ENCODE measurements at regions not wholly inside any gene's neighbourhood (a gene's known extent, or its start where the extent isn't known, plus 50 kb on each side); places are given as distances from the start of the nearest gene placed in this dataset.

GRCh38 chr13:39985071-39985470 lies 329.6 kb downstream of the COG6 start:
- intact Hi-C loops (cut with micrococcal nuclease): no loop called here
- no peak for ATAC-seq
- CTCF ChIA-PET: no interaction called here
- no peaks in the 10 kb centered on the region for H3K9me3 ChIP-seq (ENCODE audit: control insufficient read depth in 2 of 3, low read length in 3 of 3)
- H3K27me3 ChIP-seq (ENCODE audit: control insufficient read depth in 2 of 2, insufficient read depth in 2 of 2, low read length in 2 of 2): no peaks in the 10 kb centered on the region
- H3K4me1 ChIP-seq (ENCODE audit: control insufficient read depth in 2 of 2, insufficient read depth in 2 of 2, low read length in 2 of 2): no peaks in the 10 kb centered on the region
- no peak overlapping the region for H3K4me3 Mint-ChIP-seq
- H3K36me3 Mint-ChIP-seq: no peaks in the 10 kb centered on the region
- peaks cover 0 to 9% (median 0%) of the 10 kb centered on the region in 5 donors for H3K27me3 Mint-ChIP-seq
- H3K36me3 ChIP-seq (ENCODE audit: control insufficient read depth in 2 of 3, insufficient read depth in 3 of 3, low read length in 3 of 3): no peaks in the 10 kb centered on the region
- H3K27ac ChIP-seq (ENCODE audit: low read depth, low read length): no peak overlapping the region
- H3K4me1 Mint-ChIP-seq: no peaks in the 10 kb centered on the region
- H3K9me3 Mint-ChIP-seq: peaks cover 0 to 5% (median 0%) of the 10 kb centered on the region in 11 donors
- no peak overlapping the region for H3K27ac Mint-ChIP-seq
- H3K4me3 ChIP-seq (ENCODE audit: low read length): no peak overlapping the region
- POLR2A ChIA-PET: no interaction called here
- no peak for DNase-seq

GRCh38 chr13:39988351-39988750 lies 332.9 kb downstream of the COG6 start:
- H3K27ac ChIP-seq (ENCODE audit: low read depth, low read length): no peak overlapping the region

GRCh38 chr13:39998166-39998565 lies 342.7 kb downstream of the COG6 start:
- peaks cover 0 to 22% of the 10 kb centered on the region in 2 donors for H3K4me1 ChIP-seq (ENCODE audit: control insufficient read depth in 2 of 2, insufficient read depth in 2 of 2, low read length in 2 of 2)
- H3K27ac ChIP-seq (ENCODE audit: low read depth, low read length): no peak overlapping the region
- Mint-ChIP-seq H3K4me3 (peak overlapping the region; percentile 6 to 82 (median 62)), H3K9me3 (peaks cover 0 to 6% (median 0%) of the 10 kb centered on the region in 11 donors), H3K4me1 (peaks cover 12 to 45% (median 36%) of the 10 kb centered on the region in 7 donors), H3K36me3 (peaks cover 0 to 4% (median 0%) of the 10 kb centered on the region in 5 donors), H3K27ac (peak overlapping the region in 8 of 9 donors; percentile 3 to 82 (median 68)), H3K27me3 (peaks cover 0 to 19% (median 0%) of the 10 kb centered on the region in 5 donors)
- intact Hi-C loops (cut with micrococcal nuclease): loop anchor here in 1 of 2 donors (1.0 to 5.0 kb wide), 2 partner anchors 28 to 46 kb away; no protein-coding TSS in a partner anchor
- H3K36me3 ChIP-seq (ENCODE audit: control insufficient read depth in 2 of 3, insufficient read depth in 3 of 3, low read length in 3 of 3): no peaks in the 10 kb centered on the region
- no peaks in the 10 kb centered on the region for H3K27me3 ChIP-seq (ENCODE audit: control insufficient read depth in 2 of 2, insufficient read depth in 2 of 2, low read length in 2 of 2)
- H3K9me3 ChIP-seq (ENCODE audit: control insufficient read depth in 2 of 3, low read length in 3 of 3): no peaks in the 10 kb centered on the region
- ChIA-PET CTCF (interaction anchor here (0.6 to 1.3 kb wide), 3 partner anchors 72 to 681 kb away, joined by 3 to 4 read pairs (median 3); no protein-coding TSS in a partner anchor), POLR2A (interaction anchor here (0.6 to 0.9 kb wide), 4 partner anchors 11 to 1920 kb away, joined by 3 to 7 read pairs (median 4); no protein-coding TSS in a partner anchor)
- peak in 7 of 9 donors; percentile 47 to 72 (median 61) for DNase-seq
- ATAC-seq: peak; percentile 80
- H3K4me3 ChIP-seq (ENCODE audit: low read length): no peak overlapping the region

More at GRCh38 chr13:39988351-39988750, 332.9 kb downstream of the COG6 start:
- H3K4me3 Mint-ChIP-seq: no peak overlapping the region
- H3K9me3 ChIP-seq (ENCODE audit: control insufficient read depth in 2 of 3, low read length in 3 of 3): no peaks in the 10 kb centered on the region
- H3K4me3 ChIP-seq (ENCODE audit: low read length): no peak overlapping the region
- no peaks in the 10 kb centered on the region for H3K4me1 ChIP-seq (ENCODE audit: control insufficient read depth in 2 of 2, insufficient read depth in 2 of 2, low read length in 2 of 2)
- no peak for DNase-seq
- intact Hi-C loops (cut with micrococcal nuclease): no loop called here
- ATAC-seq: no peak
- no peak overlapping the region for H3K27ac Mint-ChIP-seq
- no peaks in the 10 kb centered on the region for H3K36me3 Mint-ChIP-seq
- no peaks in the 10 kb centered on the region for H3K4me1 Mint-ChIP-seq
- ChIA-PET POLR2A (no interaction called here), CTCF (no interaction called here)
- no peaks in the 10 kb centered on the region for H3K36me3 ChIP-seq (ENCODE audit: control insufficient read depth in 2 of 3, insufficient read depth in 3 of 3, low read length in 3 of 3)
- peaks cover 0 to 4% (median 0%) of the 10 kb centered on the region in 11 donors for H3K9me3 Mint-ChIP-seq
- peaks cover 0 to 2% (median 0%) of the 10 kb centered on the region in 5 donors for H3K27me3 Mint-ChIP-seq
- no peaks in the 10 kb centered on the region for H3K27me3 ChIP-seq (ENCODE audit: control insufficient read depth in 2 of 2, insufficient read depth in 2 of 2, low read length in 2 of 2)

- peaks cover 0 to 22% of the 10 kb centered on the region in 2 donors for H3K4me1 ChIP-seq (ENCODE audit: control insufficient read depth in 2 of 2, insufficient read depth in 2 of 2, low read length in 2 of 2)
- POLR2A ChIA-PET: interaction anchor here (1.4 kb wide), 1 partner anchor 22 kb away, joined by 3 read pairs; no protein-coding TSS in a partner anchor
- H3K4me1 Mint-ChIP-seq: peaks cover 11 to 28% (median 26%) of the 10 kb centered on the region in 7 donors
- H3K36me3 ChIP-seq (ENCODE audit: control insufficient read depth in 2 of 3, insufficient read depth in 3 of 3, low read length in 3 of 3): no peaks in the 10 kb centered on the region
- no peak overlapping the region for H3K4me3 ChIP-seq (ENCODE audit: low read length)
- peaks cover 0 to 14% (median 0%) of the 10 kb centered on the region in 11 donors for H3K9me3 Mint-ChIP-seq
- H3K27ac ChIP-seq (ENCODE audit: low read depth, low read length): no peak overlapping the region
- no peak overlapping the region for H3K4me3 Mint-ChIP-seq
- intact Hi-C loops (cut with micrococcal nuclease): no loop called here
- H3K27ac Mint-ChIP-seq: no peak overlapping the region
- no peak for DNase-seq
- peaks cover 0 to 7% (median 0%) of the 10 kb centered on the region in 5 donors for H3K36me3 Mint-ChIP-seq
- CTCF ChIA-PET: no interaction called here
- no peaks in the 10 kb centered on the region for H3K27me3 ChIP-seq (ENCODE audit: control insufficient read depth in 2 of 2, insufficient read depth in 2 of 2, low read length in 2 of 2)
- ATAC-seq: no peak
- H3K27me3 Mint-ChIP-seq: peaks cover 0 to 15% (median 0%) of the 10 kb centered on the region in 5 donors
- no peaks in the 10 kb centered on the region for H3K9me3 ChIP-seq (ENCODE audit: control insufficient read depth in 2 of 3, low read length in 3 of 3)
Measured at GRCh38 chr13:40002016-40002415, 346.6 kb downstream of the COG6 start.

GRCh38 chr13:40013554-40013953 lies 358.1 kb downstream of the COG6 start:
- H3K4me3 Mint-ChIP-seq: no peak overlapping the region
- POLR2A ChIA-PET: no interaction called here
- peaks cover 0 to 2% (median 0%) of the 10 kb centered on the region in 5 donors for H3K36me3 Mint-ChIP-seq
- H3K27ac ChIP-seq (ENCODE audit: low read depth, low read length): no peak overlapping the region
- no peaks in the 10 kb centered on the region for H3K27me3 ChIP-seq (ENCODE audit: control insufficient read depth in 2 of 2, insufficient read depth in 2 of 2, low read length in 2 of 2)
- peaks cover 0 to 5% (median 0%) of the 10 kb centered on the region in 11 donors for H3K9me3 Mint-ChIP-seq
- peaks cover 0 to 15% (median 7%) of the 10 kb centered on the region in 7 donors for H3K4me1 Mint-ChIP-seq
- H3K27me3 Mint-ChIP-seq: peaks cover 0 to 20% (median 0%) of the 10 kb centered on the region in 5 donors
- ATAC-seq (no peak), DNase-seq (no peak)
- H3K9me3 ChIP-seq (ENCODE audit: control insufficient read depth in 2 of 3, low read length in 3 of 3): no peaks in the 10 kb centered on the region
- intact Hi-C loops (cut with micrococcal nuclease): no loop called here
- H3K4me1 ChIP-seq (ENCODE audit: control insufficient read depth in 2 of 2, insufficient read depth in 2 of 2, low read length in 2 of 2): no peaks in the 10 kb centered on the region
- no peak overlapping the region for H3K27ac Mint-ChIP-seq
- no peaks in the 10 kb centered on the region for H3K36me3 ChIP-seq (ENCODE audit: control insufficient read depth in 2 of 3, insufficient read depth in 3 of 3, low read length in 3 of 3)
- no peak overlapping the region for H3K4me3 ChIP-seq (ENCODE audit: low read length)
- CTCF ChIA-PET: no interaction called here

- H3K9me3 Mint-ChIP-seq: peaks cover 0 to 1% (median 0%) of the 10 kb centered on the region in 11 donors
- ChIA-PET POLR2A (interaction anchor here (1.1 kb wide), 1 partner anchor 17 kb away, joined by 3 read pairs; no protein-coding TSS in a partner anchor), CTCF (no interaction called here)
- ATAC-seq (no peak), DNase-seq (no peak)
- no peak overlapping the region for H3K27ac Mint-ChIP-seq
- H3K4me3 Mint-ChIP-seq: no peak overlapping the region
- H3K4me1 ChIP-seq (ENCODE audit: control insufficient read depth in 2 of 2, insufficient read depth in 2 of 2, low read length in 2 of 2): no peaks in the 10 kb centered on the region
- H3K36me3 Mint-ChIP-seq: no peaks in the 10 kb centered on the region
- H3K27me3 ChIP-seq (ENCODE audit: control insufficient read depth in 2 of 2, insufficient read depth in 2 of 2, low read length in 2 of 2): no peaks in the 10 kb centered on the region
- H3K27ac ChIP-seq (ENCODE audit: low read depth, low read length): no peak overlapping the region
- no peaks in the 10 kb centered on the region for H3K9me3 ChIP-seq (ENCODE audit: control insufficient read depth in 2 of 3, low read length in 3 of 3)
- no peak overlapping the region for H3K4me3 ChIP-seq (ENCODE audit: low read length)
- H3K36me3 ChIP-seq (ENCODE audit: control insufficient read depth in 2 of 3, insufficient read depth in 3 of 3, low read length in 3 of 3): no peaks in the 10 kb centered on the region
- intact Hi-C loops (cut with micrococcal nuclease): no loop called here
- H3K4me1 Mint-ChIP-seq: peaks cover 0 to 14% (median 7%) of the 10 kb centered on the region in 7 donors
- H3K27me3 Mint-ChIP-seq: peaks cover 0 to 17% (median 0%) of the 10 kb centered on the region in 5 donors
Measured at GRCh38 chr13:40016953-40017660, 361.6 kb downstream of the COG6 start.

Measured in naive thymus-derived CD4-positive, alpha-beta T cell (primary cell).